Endothelial cell of umbilical vein (primary cell): ENCODE measurements at regions not wholly inside any gene's neighbourhood (a gene's known extent, or its start where the extent isn't known, plus 50 kb on each side); places are given as distances from the start of the nearest gene placed in this dataset.

Experiments used
- CTCF ChIP-seq, 2 donors: IDR thresholded peaks; 1 replicate in 1 of 2; 2 replicates in 1 of 2; pipeline ENCODE4 v1.5.1; 2011; ENCODE audit warnings: low read length in 2 of 2, mild to moderate bottlenecking in 2 of 2, moderate library complexity in 2 of 2, control low read depth in 1 of 2, inconsistent platforms in 1 of 2, low read depth in 1 of 2; ENCODE audit not compliant: insufficient read depth in 1 of 2; ENCODE audit errors: extremely low read depth in 1 of 2
- EZH2 ChIP-seq: IDR thresholded peaks from 2 replicates; pipeline ENCODE4 v1.6.1; 2012; ENCODE audit warnings: borderline replicate concordance, low read depth, mild to moderate bottlenecking, moderate library complexity, low read length, inconsistent platforms; ENCODE audit not compliant: severe bottlenecking
- FOS ChIP-seq: IDR thresholded peaks from 2 replicates; pipeline ENCODE4 v1.6.1; 2011; ENCODE audit warnings: mild to moderate bottlenecking, low read length, moderate library complexity, borderline replicate concordance; ENCODE audit not compliant: insufficient read depth
- POLR2A ChIP-seq: IDR thresholded peaks from 2 replicates; pipeline ENCODE4 v1.6.1; 2012; ENCODE audit warnings: low read depth, mild to moderate bottlenecking, control low read depth, low read length
- POLR2AphosphoS5 ChIP-seq: IDR thresholded peaks from 2 replicates; pipeline ENCODE4 v1.6.1; 2012; ENCODE audit warnings: low read depth, mild to moderate bottlenecking, control low read depth, low read length, moderate library complexity; ENCODE audit not compliant: insufficient read depth
- TF ChIP-seq, protein P1 (sequence below): IDR thresholded peaks from 2 replicates; pipeline ENCODE4 v1.6.1; 2011; ENCODE audit not compliant: insufficient read depth, insufficient read length

GRCh38 chr2:75415731-75416130, 145.0 kb downstream of the EVA1A start:
- no peak for TF ChIP-seq CTCF (IDR thresholded peaks at IDR 0.05; ENCODE audit: extremely low read depth in 1 of 2, insufficient read depth in 1 of 2, low read depth in 1 of 2, low read length in 2 of 2)
- TF ChIP-seq, protein P1, sequence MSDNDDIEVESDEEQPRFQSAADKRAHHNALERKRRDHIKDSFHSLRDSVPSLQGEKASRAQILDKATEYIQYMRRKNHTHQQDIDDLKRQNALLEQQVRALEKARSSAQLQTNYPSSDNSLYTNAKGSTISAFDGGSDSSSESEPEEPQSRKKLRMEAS, result no peak
- TF ChIP-seq POLR2AphosphoS5, result no peak
- TF ChIP-seq EZH2, result no peak
- TF ChIP-seq POLR2A, result no peak
- no peak for TF ChIP-seq FOS
